Memory B cell (primary cell): ENCODE measurements at regions not wholly inside any gene's neighbourhood (a gene's known extent, or its start where the extent isn't known, plus 50 kb on each side); places are given as distances from the start of the nearest gene placed in this dataset.

Source experiments
- ATAC-seq: fragments of 150-1000 bp; cut with Tn5 transposase; 2 replicates; pipeline ENCODE4 v1.10.0; 2021; ENCODE audit warnings: low read depth, mild to moderate bottlenecking, moderate library complexity
- DNase-seq, 2 donors: peaks; one replicate each; pipeline ENCODE4 v3.0.0; 2022; ENCODE audit warnings: low spot score in 2 of 2
- H3K27ac Mint-ChIP-seq: one replicate; pipeline ENCODE4 v1.8.0; 2022; ENCODE audit warnings: mild to moderate bottlenecking, moderate library complexity, mixed read lengths
- H3K27me3 Mint-ChIP-seq: one replicate; pipeline ENCODE4 v1.8.0; 2022; ENCODE audit warnings: mixed read lengths
- H3K36me3 Mint-ChIP-seq: one replicate; pipeline ENCODE4 v1.8.0; 2022; ENCODE audit warnings: mild to moderate bottlenecking, mixed read lengths
- H3K4me1 Mint-ChIP-seq: one replicate; pipeline ENCODE4 v1.8.0; 2022; ENCODE audit warnings: mixed read lengths
- H3K4me3 Mint-ChIP-seq: one replicate; pipeline ENCODE4 v1.8.0; 2022; ENCODE audit warnings: mild to moderate bottlenecking, moderate library complexity, mixed read lengths
- H3K9me3 Mint-ChIP-seq: one replicate; pipeline ENCODE4 v1.8.0; 2022; ENCODE audit warnings: mixed read lengths

DNA sequence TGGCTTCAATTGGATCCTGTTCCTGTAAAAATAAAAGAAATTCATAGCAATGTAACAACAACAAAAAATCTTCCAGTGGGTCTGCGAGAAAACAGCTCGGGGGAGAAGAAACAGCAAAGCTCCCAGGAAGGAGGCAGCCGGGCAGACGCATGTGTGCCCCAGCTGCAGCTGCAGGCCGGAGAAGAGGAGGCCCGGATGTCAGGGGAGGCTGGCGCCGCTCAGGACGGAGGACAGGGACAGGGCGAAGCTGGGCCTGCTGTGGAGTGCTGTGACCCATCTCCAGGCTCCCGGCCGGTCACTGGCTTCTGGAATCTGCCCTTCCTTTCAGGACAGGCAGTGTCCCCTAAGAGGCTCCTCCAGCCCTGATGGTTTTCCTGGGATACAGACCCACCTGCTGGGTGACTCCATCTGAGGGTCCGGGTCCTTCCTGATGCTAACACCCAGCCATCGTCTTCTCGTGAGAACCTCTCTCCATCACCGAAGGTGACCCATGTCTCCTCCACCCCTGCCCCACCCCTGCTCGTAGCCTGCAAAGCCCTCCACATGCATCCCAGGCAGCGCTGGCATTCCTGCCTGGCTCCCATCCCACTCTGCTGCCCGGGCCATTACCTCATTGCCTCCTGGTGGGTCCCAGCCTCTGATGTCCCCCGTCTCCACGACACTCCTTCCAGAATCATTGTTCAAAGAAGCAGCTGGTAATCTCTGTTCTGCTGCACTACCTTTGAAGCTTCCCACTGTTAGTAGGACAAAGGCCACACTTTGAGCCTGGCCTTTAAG is 145.4 kb upstream of the TWIST2 start:
- no peaks in the 10 kb centered on the region for H3K27me3 Mint-ChIP-seq
- ATAC-seq: no peak
- no peak overlapping the region for H3K4me3 Mint-ChIP-seq
- no peak for DNase-seq
- no peaks in the 10 kb centered on the region for H3K36me3 Mint-ChIP-seq
- no peaks in the 10 kb centered on the region for H3K4me1 Mint-ChIP-seq
- no peak overlapping the region for H3K27ac Mint-ChIP-seq
- no peaks in the 10 kb centered on the region for H3K9me3 Mint-ChIP-seq

DNA sequence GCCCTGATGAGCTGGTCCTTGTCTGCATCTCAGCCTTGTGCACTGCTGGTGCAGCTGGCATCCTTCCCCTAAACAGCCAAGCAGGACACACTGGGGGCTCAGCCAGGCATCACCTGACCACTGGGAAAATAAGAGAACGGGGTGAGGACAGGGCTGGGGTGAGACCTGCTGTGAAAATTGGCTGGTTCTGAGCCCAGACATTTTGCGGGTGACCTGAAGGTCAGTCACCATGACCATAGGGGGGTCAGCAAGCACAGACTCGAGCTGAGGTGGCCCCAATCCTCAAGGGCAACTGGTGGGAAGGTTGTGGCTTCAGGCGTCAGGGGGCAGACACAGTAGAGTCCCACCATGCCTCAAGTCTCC is 144.9 kb upstream of the TWIST2 start:
- Mint-ChIP-seq H3K4me1 (no peaks in the 10 kb centered on the region), H3K27ac (no peak overlapping the region), H3K9me3 (no peaks in the 10 kb centered on the region), H3K4me3 (no peak overlapping the region), H3K36me3 (no peaks in the 10 kb centered on the region), H3K27me3 (no peaks in the 10 kb centered on the region)
- DNase-seq (no peak), ATAC-seq (no peak)

DNA sequence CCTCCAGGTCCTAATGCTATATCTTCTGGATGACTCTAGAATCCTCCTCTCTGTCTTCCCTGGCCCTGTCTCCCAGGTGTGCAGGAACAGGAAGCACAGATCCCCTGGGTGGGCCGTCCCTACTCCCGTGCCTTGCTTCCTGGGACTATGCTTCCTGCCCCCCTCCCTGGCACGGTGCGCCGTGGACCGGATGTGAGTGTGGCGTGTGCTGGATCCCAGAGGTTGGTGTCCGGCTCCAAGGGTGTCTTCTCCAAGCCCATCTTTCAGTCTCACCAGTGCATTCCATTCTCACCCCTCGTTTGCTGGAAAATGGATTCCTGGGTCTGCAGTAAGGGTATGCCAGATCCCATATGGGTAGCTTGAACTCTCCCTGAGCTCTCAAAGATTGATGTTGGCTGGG is 144.4 kb upstream of the TWIST2 start:
- Mint-ChIP-seq H3K36me3 (no peaks in the 10 kb centered on the region), H3K4me1 (no peaks in the 10 kb centered on the region), H3K27ac (no peak overlapping the region), H3K27me3 (no peaks in the 10 kb centered on the region), H3K9me3 (no peaks in the 10 kb centered on the region), H3K4me3 (no peak overlapping the region)
- DNase-seq (no peak), ATAC-seq (no peak)

DNA sequence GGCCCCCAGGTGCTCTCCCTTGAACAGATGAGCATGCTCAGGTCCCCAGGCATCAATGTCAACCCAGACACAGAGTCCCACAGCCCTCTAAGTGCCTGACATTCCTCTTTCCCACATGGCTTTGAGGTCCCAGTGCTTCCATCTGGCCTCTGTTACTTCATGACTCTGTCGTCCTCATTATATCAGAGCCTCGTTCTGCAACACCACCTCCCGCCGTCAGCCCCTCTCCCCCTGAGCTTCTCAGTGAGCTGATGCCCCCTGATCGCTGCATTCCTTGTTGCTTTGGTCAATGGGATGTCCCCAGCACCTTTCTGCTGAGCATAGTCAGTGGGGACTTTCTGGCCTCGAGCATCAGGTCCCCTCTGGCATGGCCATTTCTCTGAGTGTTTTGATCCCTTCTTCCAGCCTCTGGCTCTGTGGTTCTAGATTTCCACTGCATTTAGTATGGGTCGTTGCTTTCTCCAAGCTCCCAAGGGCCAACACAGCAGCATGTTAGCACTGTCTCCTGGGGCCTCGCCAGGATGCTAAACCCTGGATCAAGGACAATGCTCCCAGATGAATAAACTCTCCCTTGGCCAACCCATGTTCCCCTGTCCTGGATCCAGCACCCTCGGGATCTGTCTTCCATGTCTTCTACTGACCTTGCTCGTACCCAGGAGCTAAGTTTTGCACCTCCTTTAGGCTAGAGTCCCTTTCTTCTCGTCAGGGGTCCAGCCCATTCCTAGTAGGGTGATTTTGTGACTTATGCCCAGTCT is 143.2 kb upstream of the TWIST2 start:
- Mint-ChIP-seq H3K27me3 (no peaks in the 10 kb centered on the region), H3K4me3 (no peak overlapping the region), H3K36me3 (no peaks in the 10 kb centered on the region), H3K4me1 (no peaks in the 10 kb centered on the region), H3K27ac (no peak overlapping the region), H3K9me3 (no peaks in the 10 kb centered on the region)
- DNase-seq (no peak), ATAC-seq (no peak)

DNA sequence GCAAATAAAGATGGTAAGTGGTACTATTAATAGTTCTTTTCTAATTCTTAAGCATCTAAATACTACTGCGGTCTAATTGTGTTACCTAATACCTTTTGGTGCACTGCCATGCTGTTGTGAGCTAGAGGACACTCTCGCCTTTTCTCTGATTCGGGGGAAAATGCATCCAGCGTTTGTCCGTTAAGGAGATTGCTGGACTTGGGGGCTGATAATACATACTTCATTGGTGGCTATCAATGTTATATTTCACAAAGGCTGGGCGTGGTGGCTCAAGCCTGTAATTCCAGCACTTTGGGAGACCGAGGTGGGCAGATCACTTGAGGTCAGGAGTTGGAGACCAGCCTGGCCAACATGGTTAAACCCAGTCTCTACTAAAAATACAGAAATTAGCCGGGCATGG is 141.7 kb upstream of the TWIST2 start:
- Mint-ChIP-seq H3K27ac (no peak overlapping the region), H3K36me3 (no peaks in the 10 kb centered on the region), H3K4me3 (no peak overlapping the region), H3K9me3 (no peaks in the 10 kb centered on the region), H3K4me1 (no peaks in the 10 kb centered on the region), H3K27me3 (no peaks in the 10 kb centered on the region)
- DNase-seq (no peak), ATAC-seq (no peak)

DNA sequence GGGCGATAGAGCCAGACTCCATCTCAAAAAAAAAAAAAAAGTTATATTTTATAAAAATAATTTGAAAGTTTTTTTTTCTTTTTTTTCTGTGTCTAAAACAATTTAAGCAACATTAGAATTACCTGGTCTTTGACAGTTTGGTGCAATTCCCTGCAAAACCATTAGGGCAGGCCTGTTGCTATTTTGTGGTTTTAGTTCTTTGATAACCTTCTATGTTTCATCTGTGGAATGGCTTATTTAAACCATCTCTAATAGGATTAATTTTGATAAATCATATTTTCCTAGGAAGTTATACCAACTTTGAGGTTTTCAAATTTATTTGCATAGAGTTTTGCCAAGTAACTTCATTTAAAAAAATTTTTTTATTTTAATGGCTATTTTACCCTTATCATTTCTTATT is 141.2 kb upstream of the TWIST2 start:
- no peaks in the 10 kb centered on the region for H3K9me3 Mint-ChIP-seq
- DNase-seq: no peak
- H3K27ac Mint-ChIP-seq: no peak overlapping the region
- no peak for ATAC-seq
- no peaks in the 10 kb centered on the region for H3K4me1 Mint-ChIP-seq
- H3K27me3 Mint-ChIP-seq: no peaks in the 10 kb centered on the region
- H3K4me3 Mint-ChIP-seq: no peak overlapping the region
- no peaks in the 10 kb centered on the region for H3K36me3 Mint-ChIP-seq

DNA sequence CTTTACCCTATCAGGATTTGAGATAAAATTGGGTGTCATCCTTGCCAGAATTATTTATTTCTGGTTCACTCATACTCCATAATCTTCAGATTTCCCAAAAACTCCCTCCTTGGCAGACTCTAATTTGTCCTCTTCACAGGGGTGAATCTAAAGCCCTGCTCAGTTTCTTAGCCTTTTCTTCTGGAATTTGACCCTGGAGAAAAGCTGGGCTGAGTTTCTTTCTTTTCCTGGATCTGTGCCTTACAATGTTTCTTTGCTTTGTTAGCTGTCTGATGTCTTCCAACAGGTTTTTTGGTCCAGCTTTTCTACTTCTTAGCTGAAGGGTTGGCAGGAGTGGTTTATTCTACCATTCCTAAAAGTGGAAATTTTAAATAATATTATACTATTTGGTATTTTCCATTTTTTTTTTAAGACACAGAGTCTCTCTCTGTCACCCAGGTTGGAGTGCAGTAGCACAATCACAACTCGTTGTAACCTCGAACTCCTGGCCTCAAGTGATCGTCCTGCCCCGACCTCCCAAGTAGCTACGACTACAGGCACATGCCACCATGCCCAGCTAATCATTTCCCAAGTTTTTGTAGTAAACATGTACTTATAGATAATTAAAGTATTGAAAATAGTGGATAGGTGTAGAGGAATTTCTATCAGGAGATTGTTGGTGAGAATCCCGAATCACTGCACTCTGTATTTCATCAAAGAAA is 138.4 kb upstream of the TWIST2 start:
- no peak overlapping the region for H3K27ac Mint-ChIP-seq
- H3K9me3 Mint-ChIP-seq: no peaks in the 10 kb centered on the region
- no peaks in the 10 kb centered on the region for H3K4me1 Mint-ChIP-seq
- DNase-seq (no peak), ATAC-seq (no peak)
- H3K36me3 Mint-ChIP-seq: no peaks in the 10 kb centered on the region
- H3K4me3 Mint-ChIP-seq: no peak overlapping the region
- H3K27me3 Mint-ChIP-seq: no peaks in the 10 kb centered on the region

DNA sequence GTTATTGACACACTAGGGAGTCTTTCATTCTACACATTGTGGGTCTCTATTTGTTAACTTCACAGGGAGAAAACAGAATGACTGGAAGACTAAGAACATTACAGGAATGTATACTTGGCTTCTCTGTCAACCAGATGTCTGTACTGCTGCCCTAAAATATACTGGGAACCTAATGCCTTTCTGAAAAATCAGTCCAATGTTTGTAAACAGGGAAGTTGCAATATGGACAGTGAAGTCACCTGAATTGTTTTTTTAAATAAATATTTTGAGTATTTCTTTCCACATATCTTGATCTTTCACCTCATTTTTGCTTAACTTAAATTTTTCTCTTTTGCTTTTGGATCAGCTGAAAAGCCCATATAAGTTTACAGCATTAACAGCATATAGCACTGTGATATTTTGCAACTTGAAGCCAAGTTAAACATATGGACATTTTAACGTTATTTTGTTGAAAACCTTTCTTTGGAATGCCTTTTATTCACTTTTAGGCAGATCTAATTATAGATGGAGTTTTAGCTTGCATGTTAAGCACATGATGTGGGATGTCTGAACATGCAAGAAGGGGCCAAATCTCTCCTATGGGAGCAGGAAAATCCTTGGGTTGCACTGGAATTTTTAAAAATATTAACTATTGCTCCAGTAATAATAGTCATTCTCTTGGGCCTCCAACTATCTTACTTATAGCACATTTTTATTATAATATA is 137.7 kb upstream of the TWIST2 start:
- H3K36me3 Mint-ChIP-seq: no peaks in the 10 kb centered on the region
- H3K27me3 Mint-ChIP-seq: no peaks in the 10 kb centered on the region
- H3K4me3 Mint-ChIP-seq: no peak overlapping the region
- DNase-seq (no peak), ATAC-seq (no peak)
- no peaks in the 10 kb centered on the region for H3K9me3 Mint-ChIP-seq
- H3K27ac Mint-ChIP-seq: no peak overlapping the region
- no peaks in the 10 kb centered on the region for H3K4me1 Mint-ChIP-seq

DNA sequence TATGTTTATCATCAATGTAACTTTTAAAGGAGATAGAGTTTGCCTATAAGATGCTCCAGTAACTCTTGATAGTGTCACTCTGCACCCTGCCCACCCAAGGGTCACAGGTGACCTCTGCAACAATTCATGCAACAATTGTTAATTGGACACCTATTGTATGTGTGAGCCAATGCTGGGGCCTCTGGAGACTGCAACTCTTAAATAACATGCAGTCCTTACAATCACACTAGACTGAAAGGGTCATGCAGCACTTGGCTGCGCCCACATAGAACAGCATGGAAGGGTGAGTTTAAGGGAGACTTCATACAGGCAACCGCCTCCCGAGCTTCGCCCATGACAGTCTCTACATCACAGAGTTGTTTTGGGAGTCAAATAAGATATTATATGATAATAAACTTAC is 137.1 kb upstream of the TWIST2 start:
- no peak overlapping the region for H3K4me3 Mint-ChIP-seq
- no peak overlapping the region for H3K27ac Mint-ChIP-seq
- H3K4me1 Mint-ChIP-seq: no peaks in the 10 kb centered on the region
- H3K36me3 Mint-ChIP-seq: no peaks in the 10 kb centered on the region
- no peak for ATAC-seq
- H3K27me3 Mint-ChIP-seq: peaks cover 1% of the 10 kb centered on the region
- no peaks in the 10 kb centered on the region for H3K9me3 Mint-ChIP-seq
- no peak for DNase-seq

DNA sequence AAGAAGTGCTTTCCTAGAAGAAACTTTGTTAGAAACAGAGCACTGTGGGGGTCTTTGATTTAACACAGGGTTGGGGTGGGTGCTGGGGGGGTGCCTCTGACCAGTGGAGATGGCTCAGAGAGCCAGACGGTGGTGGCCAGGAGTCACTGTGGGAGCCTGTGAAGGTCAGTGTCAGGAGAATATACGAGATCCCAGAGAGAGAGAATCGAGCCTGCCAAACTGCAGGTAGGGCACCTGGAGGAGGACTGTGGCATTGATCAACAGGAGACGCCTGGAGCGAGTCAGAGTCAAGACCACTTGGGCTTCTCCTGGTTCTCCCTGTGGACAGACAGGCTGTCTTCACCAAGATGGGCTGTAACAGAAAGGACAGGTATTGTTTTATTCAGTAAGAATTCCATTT is 136.5 kb upstream of the TWIST2 start:
- Mint-ChIP-seq H3K4me1 (no peaks in the 10 kb centered on the region), H3K36me3 (no peaks in the 10 kb centered on the region), H3K27me3 (peaks cover 3% of the 10 kb centered on the region), H3K4me3 (no peak overlapping the region), H3K9me3 (no peaks in the 10 kb centered on the region), H3K27ac (no peak overlapping the region)
- no peak for ATAC-seq
- no peak for DNase-seq

DNA sequence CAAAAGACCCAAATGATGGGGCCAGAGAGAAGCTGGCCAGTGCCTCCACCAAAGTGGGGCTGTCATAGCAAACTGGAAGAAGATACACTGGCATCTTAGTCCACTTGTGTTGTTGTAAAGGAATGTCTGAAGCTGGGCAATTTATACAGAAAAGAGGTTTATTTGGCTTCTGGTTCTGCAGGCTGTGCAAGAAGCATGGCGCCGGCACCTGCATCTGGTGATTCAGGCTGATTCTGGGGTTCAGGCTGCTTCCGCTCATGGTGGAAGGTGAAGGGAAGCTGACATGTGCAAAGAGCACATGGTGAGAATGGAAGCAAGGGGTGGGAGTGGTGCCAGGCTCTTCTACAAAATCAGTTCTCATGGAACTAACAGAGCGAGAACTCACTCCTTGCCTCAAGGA is 135.9 kb upstream of the TWIST2 start:
- Mint-ChIP-seq H3K27ac (no peak overlapping the region), H3K4me3 (no peak overlapping the region), H3K27me3 (peaks cover 7% of the 10 kb centered on the region), H3K4me1 (no peaks in the 10 kb centered on the region), H3K9me3 (no peaks in the 10 kb centered on the region), H3K36me3 (no peaks in the 10 kb centered on the region)
- no peak for ATAC-seq
- no peak for DNase-seq

DNA sequence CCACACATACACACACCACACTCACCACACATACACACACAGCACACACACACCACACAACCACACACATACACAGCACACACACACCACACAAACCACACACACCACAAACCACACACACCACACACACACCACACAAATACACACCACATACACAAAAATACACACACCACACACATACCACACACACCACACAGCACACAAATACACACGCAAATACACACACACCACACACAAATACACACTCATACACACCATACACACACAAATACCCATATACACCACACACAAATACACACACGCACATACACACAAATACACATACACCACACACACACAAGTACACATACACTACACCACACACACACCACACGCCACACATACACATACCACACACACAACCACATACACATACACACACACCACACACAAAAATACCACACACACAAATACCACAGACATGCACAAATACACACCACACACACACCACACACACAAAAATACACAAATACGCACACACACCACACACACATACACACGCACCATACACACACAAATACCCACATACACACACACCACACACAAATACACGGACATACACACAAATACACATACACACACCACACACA is 134.6 kb upstream of the TWIST2 start:
- no peaks in the 10 kb centered on the region for H3K9me3 Mint-ChIP-seq
- no peaks in the 10 kb centered on the region for H3K4me1 Mint-ChIP-seq
- H3K36me3 Mint-ChIP-seq: no peaks in the 10 kb centered on the region
- peaks cover 8% of the 10 kb centered on the region for H3K27me3 Mint-ChIP-seq
- DNase-seq: no peak
- no peak for ATAC-seq
- H3K4me3 Mint-ChIP-seq: no peak overlapping the region
- no peak overlapping the region for H3K27ac Mint-ChIP-seq

DNA sequence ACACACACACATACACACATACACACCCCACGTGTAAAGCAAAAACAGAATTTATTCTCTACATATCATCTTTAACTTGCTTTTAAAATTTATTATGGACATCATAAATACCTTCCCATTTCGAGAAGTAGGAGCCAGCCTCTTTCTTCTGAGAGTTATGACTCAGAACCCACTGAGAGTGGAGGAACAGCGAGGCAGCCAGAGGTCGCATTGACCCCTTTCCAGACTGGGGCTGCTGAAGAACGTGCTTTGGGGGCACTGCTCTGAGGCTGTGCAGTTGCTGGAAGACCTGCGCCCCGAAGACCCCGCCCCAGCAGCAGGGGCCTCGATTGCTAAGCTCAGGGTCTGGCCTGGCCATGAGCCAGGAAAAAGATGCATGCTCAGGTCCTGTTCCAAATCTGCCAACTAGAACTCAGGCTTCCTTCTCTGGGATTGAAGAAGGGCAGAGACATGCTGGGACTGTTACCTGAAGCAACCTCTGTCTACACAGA is 133.8 kb upstream of the TWIST2 start:
- Mint-ChIP-seq H3K9me3 (no peaks in the 10 kb centered on the region), H3K27me3 (peaks cover 8% of the 10 kb centered on the region), H3K4me3 (no peak overlapping the region), H3K27ac (no peak overlapping the region), H3K36me3 (no peaks in the 10 kb centered on the region), H3K4me1 (no peaks in the 10 kb centered on the region)
- DNase-seq (no peak), ATAC-seq (no peak)
